ENCODE measurements at regions not wholly inside any gene's neighbourhood (a gene's known extent, or its start where the extent isn't known, plus 50 kb on each side); places are given as distances from the start of the nearest gene placed in this dataset.
"Not testable (repeated sequence)": the region's sequence is repeated elsewhere in the genome, so short reads cannot be mapped to it uniquely, and the experiment has no call there.

- H3K4me1 Mint-ChIP-seq (ENCODE audit: low read depth); H3K4me3 Mint-ChIP-seq; H3K27ac Mint-ChIP-seq; H3K36me3 Mint-ChIP-seq (ENCODE audit: low read depth); H3K27me3 Mint-ChIP-seq (ENCODE audit: low read depth); DNase-seq (ENCODE audit: low spot score): not testable (repeated sequence)
- peaks cover 17% of the 10 kb centered on the region for H3K9me3 Mint-ChIP-seq
These were observed 1671.7 kb downstream of the EFNA5 start for GRCh38 chr5:105998991-105999390.

GRCh38 chr5:105993027-105993426 is 1677.7 kb downstream of the EFNA5 start:
- peaks cover 19% of the 10 kb centered on the region for H3K9me3 Mint-ChIP-seq
- H3K4me3 Mint-ChIP-seq, result no peak overlapping the region
- H3K36me3 Mint-ChIP-seq (ENCODE audit: low read depth), result no peaks in the 10 kb centered on the region
- no peaks in the 10 kb centered on the region for H3K27me3 Mint-ChIP-seq (ENCODE audit: low read depth)
- no peaks in the 10 kb centered on the region for H3K4me1 Mint-ChIP-seq (ENCODE audit: low read depth)
- no peak for DNase-seq (ENCODE audit: low spot score)
- H3K27ac Mint-ChIP-seq, result no peak overlapping the region

GRCh38 chr5:105982526-105982925 is 1688.2 kb downstream of the EFNA5 start:
- H3K27me3 Mint-ChIP-seq (ENCODE audit: low read depth), result no peaks in the 10 kb centered on the region
- H3K9me3 Mint-ChIP-seq, result peaks cover 17% of the 10 kb centered on the region
- no peak overlapping the region for H3K27ac Mint-ChIP-seq
- no peak overlapping the region for H3K4me3 Mint-ChIP-seq
- no peaks in the 10 kb centered on the region for H3K36me3 Mint-ChIP-seq (ENCODE audit: low read depth)
- no peaks in the 10 kb centered on the region for H3K4me1 Mint-ChIP-seq (ENCODE audit: low read depth)
- no peak for DNase-seq (ENCODE audit: low spot score)

- H3K4me1 Mint-ChIP-seq (ENCODE audit: low read depth), result no peaks in the 10 kb centered on the region
- no peak overlapping the region for H3K4me3 Mint-ChIP-seq
- no peak overlapping the region for H3K27ac Mint-ChIP-seq
- H3K36me3 Mint-ChIP-seq (ENCODE audit: low read depth), result no peaks in the 10 kb centered on the region
- H3K27me3 Mint-ChIP-seq (ENCODE audit: low read depth), result no peaks in the 10 kb centered on the region
- peaks cover 11% of the 10 kb centered on the region for H3K9me3 Mint-ChIP-seq
- DNase-seq (ENCODE audit: low spot score), result no peak
These were observed 1692.7 kb downstream of the EFNA5 start for GRCh38 chr5:105978011-105978410.

GRCh38 chr5:105977163-105977562 is 1693.6 kb downstream of the EFNA5 start:
- Mint-ChIP-seq H3K4me1 (ENCODE audit: low read depth) (no peaks in the 10 kb centered on the region), H3K27ac (no peak overlapping the region), H3K9me3 (peaks cover 11% of the 10 kb centered on the region)

GRCh38 chr5:105970919-105971318 is 1699.8 kb downstream of the EFNA5 start:
- no peaks in the 10 kb centered on the region for H3K36me3 Mint-ChIP-seq (ENCODE audit: low read depth)
- no peaks in the 10 kb centered on the region for H3K4me1 Mint-ChIP-seq (ENCODE audit: low read depth)
- H3K9me3 Mint-ChIP-seq, result peaks cover 28% of the 10 kb centered on the region
- H3K4me3 Mint-ChIP-seq, result no peak overlapping the region
- DNase-seq (ENCODE audit: low spot score), result no peak
- H3K27me3 Mint-ChIP-seq (ENCODE audit: low read depth), result no peaks in the 10 kb centered on the region
- H3K27ac Mint-ChIP-seq, result no peak overlapping the region

More at GRCh38 chr5:105977163-105977562, 1693.6 kb downstream of the EFNA5 start:
- DNase-seq (ENCODE audit: low spot score), result no peak
- Mint-ChIP-seq H3K36me3 (ENCODE audit: low read depth) (no peaks in the 10 kb centered on the region), H3K4me3 (no peak overlapping the region), H3K27me3 (ENCODE audit: low read depth) (no peaks in the 10 kb centered on the region)

- no peak overlapping the region for H3K4me3 Mint-ChIP-seq
- no peak for DNase-seq (ENCODE audit: low spot score)
- no peaks in the 10 kb centered on the region for H3K27me3 Mint-ChIP-seq (ENCODE audit: low read depth)
- H3K9me3 Mint-ChIP-seq, result peaks cover 29% of the 10 kb centered on the region
- H3K36me3 Mint-ChIP-seq (ENCODE audit: low read depth), result no peaks in the 10 kb centered on the region
- no peak overlapping the region for H3K27ac Mint-ChIP-seq
- no peaks in the 10 kb centered on the region for H3K4me1 Mint-ChIP-seq (ENCODE audit: low read depth)
These were observed 1701.8 kb downstream of the EFNA5 start for GRCh38 chr5:105968981-105969380.

GRCh38 chr5:105963696-105964255 is 1707.0 kb downstream of the EFNA5 start:
- H3K36me3 Mint-ChIP-seq (ENCODE audit: low read depth), result no peaks in the 10 kb centered on the region
- H3K4me1 Mint-ChIP-seq (ENCODE audit: low read depth), result no peaks in the 10 kb centered on the region
- no peak overlapping the region for H3K4me3 Mint-ChIP-seq
- peaks cover 26% of the 10 kb centered on the region for H3K9me3 Mint-ChIP-seq
- H3K27ac Mint-ChIP-seq, result no peak overlapping the region
- DNase-seq (ENCODE audit: low spot score), result no peak
- H3K27me3 Mint-ChIP-seq (ENCODE audit: low read depth), result no peaks in the 10 kb centered on the region

GRCh38 chr5:105961572-105961971 is 1709.2 kb downstream of the EFNA5 start:
- Mint-ChIP-seq H3K36me3 (ENCODE audit: low read depth) (no peaks in the 10 kb centered on the region), H3K4me1 (ENCODE audit: low read depth) (no peaks in the 10 kb centered on the region), H3K9me3 (peaks cover 20% of the 10 kb centered on the region), H3K27me3 (ENCODE audit: low read depth) (no peaks in the 10 kb centered on the region), H3K4me3 (no peak overlapping the region), H3K27ac (no peak overlapping the region)
- DNase-seq (ENCODE audit: low spot score), result no peak

GRCh38 chr5:105956456-105957196 is 1714.1 kb downstream of the EFNA5 start:
- DNase-seq (ENCODE audit: low spot score), result no peak
- H3K9me3 Mint-ChIP-seq, result peaks cover 19% of the 10 kb centered on the region

GRCh38 chr5:105954341-105954740 is 1716.4 kb downstream of the EFNA5 start:
- no peaks in the 10 kb centered on the region for H3K36me3 Mint-ChIP-seq (ENCODE audit: low read depth)
- H3K9me3 Mint-ChIP-seq, result peaks cover 19% of the 10 kb centered on the region
- DNase-seq (ENCODE audit: low spot score), result no peak
- no peak overlapping the region for H3K27ac Mint-ChIP-seq
- no peak overlapping the region for H3K4me3 Mint-ChIP-seq
- H3K4me1 Mint-ChIP-seq (ENCODE audit: low read depth), result no peaks in the 10 kb centered on the region
- H3K27me3 Mint-ChIP-seq (ENCODE audit: low read depth), result no peaks in the 10 kb centered on the region

More at GRCh38 chr5:105956456-105957196, 1714.1 kb downstream of the EFNA5 start:
- Mint-ChIP-seq H3K27me3 (ENCODE audit: low read depth) (no peaks in the 10 kb centered on the region), H3K36me3 (ENCODE audit: low read depth) (no peaks in the 10 kb centered on the region), H3K4me3 (no peak overlapping the region), H3K4me1 (ENCODE audit: low read depth) (no peaks in the 10 kb centered on the region), H3K27ac (no peak overlapping the region)

GRCh38 chr5:105953616-105954015 is 1717.1 kb downstream of the EFNA5 start:
- no peak overlapping the region for H3K27ac Mint-ChIP-seq
- no peak overlapping the region for H3K4me3 Mint-ChIP-seq
- no peaks in the 10 kb centered on the region for H3K27me3 Mint-ChIP-seq (ENCODE audit: low read depth)
- H3K36me3 Mint-ChIP-seq (ENCODE audit: low read depth), result no peaks in the 10 kb centered on the region
- H3K9me3 Mint-ChIP-seq, result peaks cover 16% of the 10 kb centered on the region
- no peaks in the 10 kb centered on the region for H3K4me1 Mint-ChIP-seq (ENCODE audit: low read depth)
- no peak for DNase-seq (ENCODE audit: low spot score)

GRCh38 chr5:105952875-105953274 is 1717.9 kb downstream of the EFNA5 start:
- Mint-ChIP-seq H3K27ac (no peak overlapping the region), H3K4me1 (ENCODE audit: low read depth) (no peaks in the 10 kb centered on the region), H3K27me3 (ENCODE audit: low read depth) (no peaks in the 10 kb centered on the region), H3K9me3 (peaks cover 15% of the 10 kb centered on the region), H3K36me3 (ENCODE audit: low read depth) (no peaks in the 10 kb centered on the region), H3K4me3 (no peak overlapping the region)
- DNase-seq (ENCODE audit: low spot score), result no peak

GRCh38 chr5:105947461-105947860 is 1723.3 kb downstream of the EFNA5 start:
- Mint-ChIP-seq H3K4me1 (ENCODE audit: low read depth) (no peaks in the 10 kb centered on the region), H3K27ac (no peak overlapping the region), H3K36me3 (ENCODE audit: low read depth) (no peaks in the 10 kb centered on the region), H3K27me3 (ENCODE audit: low read depth) (no peaks in the 10 kb centered on the region), H3K9me3 (peaks cover 27% of the 10 kb centered on the region), H3K4me3 (no peak overlapping the region)
- DNase-seq (ENCODE audit: low spot score), result no peak

All from T-helper 2 cell treated with Interferon-gamma antibody and Interleukin-4, amounts not matched to agents 5 μg/mL and 100 μg/mL, for 36 hours (primary cell).